UCSD-AML1 (cell line): ENCODE measurements at regions not wholly inside any gene's neighbourhood (a gene's known extent, or its start where the extent isn't known, plus 50 kb on each side); places are given as distances from the start of the nearest gene placed in this dataset.

Experiments used
- DNase-seq: peaks from one replicate; lab custom pipeline; 2025; ENCODE audit not compliant: unreplicated experiment; lab: John Stamatoyannopoulos, UW

DNA sequence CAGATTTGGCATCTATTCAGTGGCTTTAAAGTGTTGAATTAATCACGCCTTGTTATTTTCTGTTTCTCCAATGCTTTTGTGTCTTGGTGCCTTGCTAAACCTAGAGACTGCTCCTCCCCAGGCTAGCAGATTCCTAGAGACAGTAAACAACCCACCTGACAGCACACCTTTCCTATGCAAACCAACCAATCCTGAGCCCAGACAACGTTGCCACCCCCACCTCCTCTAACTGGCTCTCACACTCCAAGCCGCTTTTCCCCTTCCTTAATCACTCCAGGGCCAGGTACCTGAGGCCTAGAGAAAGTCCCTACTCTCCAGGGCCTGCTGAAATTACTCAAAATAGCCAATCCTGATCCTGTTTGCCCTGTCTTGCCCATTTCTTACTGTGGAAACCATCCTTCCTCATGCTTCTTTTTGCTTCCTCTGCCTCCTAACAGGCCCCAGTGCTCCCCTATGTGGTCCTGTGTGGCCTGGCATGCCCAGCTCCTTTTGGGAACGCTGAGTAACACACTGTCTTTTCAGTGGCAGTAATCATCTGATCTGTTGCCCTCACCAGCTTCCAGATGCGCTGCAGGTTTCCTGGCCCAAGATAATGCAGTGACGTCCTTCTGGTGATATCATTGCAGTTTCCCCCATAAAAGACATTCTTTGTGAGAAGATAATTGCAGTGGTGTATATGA, 53.4 kb downstream of the GAS1 start:
- DNase-seq = no peak

DNA sequence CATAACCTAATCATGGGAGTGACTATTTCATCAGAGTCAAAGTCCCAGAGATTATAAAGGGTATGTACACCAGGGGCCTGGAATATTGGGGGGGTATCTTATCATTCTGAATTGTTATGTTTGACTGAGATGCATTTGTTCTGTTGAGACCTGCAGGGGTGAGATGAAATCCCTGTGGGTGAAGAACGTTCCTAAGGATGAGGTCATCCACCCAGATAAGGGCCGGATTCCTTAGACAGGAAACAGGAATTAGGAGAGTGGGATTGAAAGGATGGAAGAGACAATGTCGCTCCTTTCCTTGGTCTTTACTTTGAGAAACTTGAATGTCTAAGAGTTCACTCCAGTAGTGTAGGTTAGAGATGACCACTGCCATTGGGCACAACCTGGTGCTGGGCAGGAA, 54.7 kb downstream of the GAS1 start:
- DNase-seq = no peak

DNA sequence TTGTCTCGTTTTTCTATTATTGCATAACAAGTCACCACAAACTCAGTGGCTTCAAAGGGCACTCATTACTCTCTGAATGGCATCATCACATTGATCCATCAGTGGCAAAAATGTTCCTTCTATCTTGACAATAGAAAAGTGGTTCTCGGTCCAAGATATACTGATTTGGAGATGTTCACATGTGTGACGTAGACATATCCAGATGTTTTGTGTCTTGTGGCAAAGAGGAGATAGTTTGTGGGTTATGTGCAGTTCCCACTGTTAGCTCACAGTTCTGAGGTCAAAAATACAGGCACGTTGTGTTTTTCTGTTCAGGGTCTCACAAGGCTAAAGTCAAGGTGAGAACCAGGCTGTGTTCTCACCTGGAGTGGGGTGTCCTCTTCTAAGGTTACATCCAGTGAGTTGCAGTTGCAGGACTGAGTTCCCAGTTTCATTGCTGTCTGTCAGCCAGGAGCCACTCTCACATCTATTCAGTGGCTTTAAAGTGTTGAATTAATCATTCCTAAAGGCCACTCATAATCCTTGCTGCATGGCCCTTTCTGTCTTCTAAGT, 55.3 kb downstream of the GAS1 start:
- no peak for DNase-seq

DNA sequence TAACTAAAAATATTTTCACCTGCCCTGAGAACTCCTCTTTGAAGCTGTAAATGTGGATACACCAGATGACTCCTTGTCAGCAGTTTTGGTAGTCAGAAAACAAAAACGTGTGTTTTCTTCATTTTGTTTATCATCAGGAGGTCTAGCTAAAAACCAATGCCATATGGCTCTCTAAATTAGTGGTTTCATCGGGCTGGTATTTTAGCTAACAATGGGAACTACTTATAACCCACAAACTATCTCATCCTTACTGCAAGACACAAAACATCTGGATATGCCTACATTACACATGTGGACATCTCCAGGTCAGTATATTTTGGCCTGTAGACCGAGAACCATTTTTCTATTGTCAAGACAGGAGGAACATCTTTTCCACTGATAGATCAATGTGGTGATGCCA, 56.2 kb downstream of the GAS1 start:
- no peak for DNase-seq

DNA sequence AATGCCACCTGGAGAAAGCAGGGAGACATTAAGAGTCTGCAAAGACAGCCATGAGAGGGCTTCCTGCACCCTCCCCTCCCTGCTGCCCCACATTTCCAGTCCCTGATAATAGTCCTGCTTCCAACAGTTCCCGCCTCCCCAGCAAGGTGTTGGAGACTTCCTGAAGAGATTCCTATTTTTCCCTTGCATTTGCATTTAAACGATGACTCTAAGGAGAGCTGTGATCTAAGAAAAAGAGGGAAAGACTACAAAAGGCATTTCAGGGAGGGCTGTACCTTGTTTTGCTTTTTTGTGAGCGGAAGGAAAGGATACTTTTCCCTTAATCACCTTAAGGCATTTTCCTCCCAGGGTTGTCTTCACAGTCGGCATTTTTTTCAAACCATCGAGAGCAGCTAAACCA, 62.1 kb downstream of the GAS1 start:
- no peak for DNase-seq

DNA sequence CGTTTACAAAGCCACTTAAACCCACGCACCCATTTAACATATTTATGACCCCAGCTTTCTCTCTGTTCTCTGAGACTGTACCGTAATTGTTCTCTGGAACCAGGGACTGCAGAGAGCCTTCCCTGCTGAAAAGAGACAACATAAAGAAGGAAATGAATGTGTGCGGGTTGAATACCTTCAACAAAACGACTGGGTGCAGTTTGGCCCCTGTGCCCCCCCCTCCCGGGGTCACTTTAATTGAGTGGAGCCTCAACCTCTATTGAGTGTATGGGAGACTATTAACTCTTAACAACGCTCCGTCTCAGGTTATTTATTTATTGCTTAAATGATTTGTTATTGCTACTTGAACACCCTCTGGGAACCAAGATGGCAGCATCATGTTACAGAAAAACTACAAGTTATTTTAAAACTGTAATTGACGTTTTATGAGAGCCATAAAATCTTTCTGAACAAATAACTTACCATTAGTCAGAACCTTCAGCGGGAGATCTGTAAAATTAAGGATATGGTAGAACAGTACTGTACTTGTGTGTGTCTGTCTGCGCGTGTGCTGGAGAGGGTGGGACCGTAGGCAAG, 70.6 kb downstream of the GAS1 start:
- DNase-seq = no peak

DNA sequence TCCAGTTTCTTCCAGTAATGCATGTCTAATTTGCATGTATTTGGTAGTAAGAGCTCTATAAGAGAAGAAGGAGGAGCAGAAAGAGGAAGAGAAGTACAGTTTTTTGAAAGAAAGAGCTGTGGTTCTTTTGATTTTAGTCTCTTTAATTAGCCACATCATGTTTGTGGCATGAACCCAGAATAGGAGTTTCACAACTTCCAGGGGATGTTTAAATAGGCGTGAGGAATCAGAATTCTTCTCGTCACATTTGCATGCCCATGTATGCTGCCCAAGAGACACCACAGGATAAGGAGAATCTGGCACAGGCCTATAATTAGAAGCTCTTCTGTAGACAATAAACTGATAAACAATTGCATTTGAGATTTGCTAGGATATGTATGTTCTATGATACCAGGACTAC, 78.7 kb downstream of the GAS1 start:
- DNase-seq = no peak

DNA sequence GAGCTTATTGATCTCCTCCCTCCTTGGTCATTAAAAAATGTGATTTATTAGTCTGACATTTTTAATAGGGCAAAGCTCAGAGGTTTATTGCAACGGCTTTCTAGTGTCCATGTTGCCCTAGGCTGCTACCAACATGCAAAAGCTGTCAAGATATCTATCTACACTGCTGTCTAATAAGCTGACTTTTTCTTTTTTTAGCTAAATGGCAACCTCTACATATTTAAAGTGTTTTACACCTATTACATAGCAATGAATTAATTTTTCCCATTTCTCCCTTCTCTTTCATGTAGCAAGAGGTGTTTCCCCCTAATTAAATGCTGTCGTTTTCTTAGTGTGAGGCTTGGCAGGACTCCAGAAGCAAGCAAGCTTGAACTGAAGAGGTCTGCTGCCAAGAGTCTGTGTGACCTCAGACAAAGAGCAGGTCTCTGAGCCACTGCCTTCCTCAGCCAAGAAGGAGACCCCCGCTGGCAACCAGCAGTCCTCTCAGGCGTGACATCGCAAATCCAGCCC, 79.4 kb downstream of the GAS1 start:
- no peak for DNase-seq

DNA sequence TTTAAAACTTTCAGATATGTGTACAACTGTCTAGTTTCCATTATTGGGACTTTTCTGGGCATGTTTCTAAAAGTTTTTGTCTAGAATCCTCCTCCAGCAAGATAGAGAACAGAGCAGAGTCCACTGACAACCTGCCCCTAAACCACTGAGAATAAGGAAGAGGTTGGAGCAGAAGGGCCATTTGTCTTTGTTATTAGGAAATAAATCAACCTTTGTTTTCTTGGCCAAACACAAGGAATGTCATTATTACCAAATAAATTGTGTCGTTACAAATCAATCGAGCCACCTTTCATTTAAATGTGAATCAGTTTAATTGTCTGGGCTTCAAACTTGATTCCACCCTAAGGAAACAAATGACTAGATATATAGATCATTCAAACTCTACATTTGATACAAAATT, 81.4 kb downstream of the GAS1 start:
- no peak for DNase-seq

DNA sequence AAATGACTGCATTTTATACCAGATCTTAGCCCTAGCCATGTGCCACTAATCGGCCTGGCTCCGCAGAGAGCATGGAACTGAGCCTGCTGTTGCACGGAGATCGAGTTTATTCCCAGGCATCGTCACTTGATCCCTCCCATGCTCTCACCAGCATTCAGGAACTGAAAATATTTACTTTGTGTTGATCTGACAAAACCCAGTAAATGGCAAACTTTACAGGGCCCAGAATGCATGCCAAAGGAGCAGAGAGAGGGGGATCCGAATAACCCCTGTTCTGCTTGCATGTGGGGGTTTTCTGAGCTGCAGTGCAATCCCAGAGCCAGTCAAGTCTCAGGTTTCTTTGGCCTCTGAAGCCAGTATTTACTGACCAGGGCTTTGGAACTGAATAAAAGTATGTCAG, 87.3 kb downstream of the GAS1 start:
- DNase-seq = no peak

DNA sequence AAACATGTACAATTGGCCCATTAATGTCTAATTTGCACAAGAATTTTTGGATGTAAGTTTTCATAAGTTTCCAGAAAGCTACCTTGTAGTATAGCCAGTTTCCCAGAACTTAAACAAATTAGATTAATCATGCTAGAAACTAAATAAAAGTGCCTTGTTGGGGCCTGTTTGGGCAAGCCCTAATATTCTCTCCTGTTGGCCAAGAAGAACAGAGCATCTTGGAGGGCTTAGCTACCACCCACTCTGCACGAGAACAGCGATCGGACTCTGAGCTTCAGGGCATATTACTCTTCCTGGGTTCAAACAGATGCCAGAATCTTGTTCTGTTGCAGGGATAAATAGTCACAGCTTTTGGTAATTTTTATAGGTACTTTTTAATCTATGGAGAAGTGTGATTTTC, 88.2 kb downstream of the GAS1 start:
- no peak for DNase-seq

DNA sequence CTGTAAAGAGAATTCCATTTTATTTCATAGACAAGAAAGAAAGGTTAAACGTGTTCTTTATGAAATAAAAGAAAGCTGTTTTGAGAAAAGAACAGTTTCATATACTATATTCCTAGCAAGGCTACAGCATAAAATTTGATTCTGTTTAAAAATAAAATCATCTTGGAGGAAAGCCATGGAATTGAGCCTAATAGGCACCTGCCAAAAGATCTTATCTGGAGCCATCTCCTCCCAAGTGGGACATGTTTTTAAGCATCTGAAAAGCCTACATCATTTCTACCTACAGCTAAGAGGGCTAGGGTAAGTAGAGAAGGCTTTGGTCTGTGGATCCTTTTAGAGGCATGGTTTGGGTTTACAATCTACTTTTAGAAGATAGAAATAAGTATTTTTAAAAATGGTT, 89.3 kb downstream of the GAS1 start:
- DNase-seq = no peak

DNA sequence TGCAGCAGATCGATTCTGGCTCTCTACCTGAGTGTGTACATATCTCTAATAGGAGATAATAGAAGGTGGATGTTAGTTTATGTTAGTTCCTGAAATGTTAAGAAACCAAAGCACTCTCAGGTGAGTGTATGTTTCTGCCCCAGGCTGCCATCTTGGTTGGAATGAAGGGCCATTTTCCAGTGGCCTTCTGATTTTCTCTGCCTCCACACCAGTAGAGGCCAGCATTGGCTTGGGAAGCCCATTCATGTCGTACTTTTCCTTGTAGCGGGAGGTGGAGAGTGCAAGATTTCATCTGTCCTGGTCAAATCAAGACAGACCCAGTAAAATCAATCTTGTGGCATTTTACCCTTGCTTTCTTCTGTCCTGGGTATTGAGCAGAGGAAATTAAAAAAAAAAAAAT, 91.0 kb downstream of the GAS1 start:
- no peak for DNase-seq

DNA sequence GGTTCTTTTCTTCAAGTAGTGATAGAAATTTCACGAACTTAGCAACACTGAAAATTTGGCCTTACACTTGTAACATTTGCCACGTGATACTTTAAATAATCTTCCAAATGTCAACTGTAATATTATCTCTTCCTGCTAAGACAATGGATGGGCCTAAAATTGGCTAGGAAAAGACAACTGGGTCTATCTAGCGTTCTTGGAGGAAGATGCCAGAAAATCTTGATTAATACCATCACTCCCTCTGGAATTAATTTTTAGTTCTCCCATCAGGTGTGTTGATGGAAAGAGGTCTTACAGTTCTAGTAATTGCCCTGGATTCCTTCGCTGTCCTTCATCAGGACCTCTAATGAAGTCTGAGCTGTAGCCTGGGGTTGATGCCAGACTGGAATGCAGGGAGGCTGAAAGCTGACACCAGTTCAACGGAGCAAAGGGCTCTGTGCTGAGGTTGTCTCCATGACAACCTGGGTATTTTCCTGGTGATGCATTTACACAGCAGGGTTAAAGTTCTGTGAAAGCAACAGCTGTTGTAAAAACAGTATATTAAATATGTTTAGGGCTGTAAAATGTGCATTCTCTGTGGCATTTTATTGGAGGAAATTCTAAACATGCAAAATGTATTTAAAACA, 92.3 kb downstream of the GAS1 start:
- DNase-seq = no peak

DNA sequence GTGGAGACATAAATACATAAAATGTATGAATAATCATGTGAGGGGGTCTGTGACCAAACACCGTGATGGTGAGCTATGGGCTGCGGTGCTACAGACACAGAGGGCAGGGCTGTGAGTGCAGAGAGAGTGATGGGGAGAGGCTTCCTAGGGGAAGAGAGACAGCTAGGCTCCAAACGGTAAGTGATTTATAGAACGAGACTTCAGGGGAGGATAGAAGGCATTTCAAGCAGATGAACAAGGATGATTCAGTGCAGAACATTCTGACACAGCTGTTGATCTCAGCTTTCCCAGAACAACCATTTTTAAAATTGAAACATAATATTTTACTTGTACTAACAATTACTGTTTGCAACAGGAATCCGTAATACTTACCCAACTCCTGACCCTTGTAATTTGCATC, 100.7 kb downstream of the GAS1 start:
- DNase-seq = no peak

DNA sequence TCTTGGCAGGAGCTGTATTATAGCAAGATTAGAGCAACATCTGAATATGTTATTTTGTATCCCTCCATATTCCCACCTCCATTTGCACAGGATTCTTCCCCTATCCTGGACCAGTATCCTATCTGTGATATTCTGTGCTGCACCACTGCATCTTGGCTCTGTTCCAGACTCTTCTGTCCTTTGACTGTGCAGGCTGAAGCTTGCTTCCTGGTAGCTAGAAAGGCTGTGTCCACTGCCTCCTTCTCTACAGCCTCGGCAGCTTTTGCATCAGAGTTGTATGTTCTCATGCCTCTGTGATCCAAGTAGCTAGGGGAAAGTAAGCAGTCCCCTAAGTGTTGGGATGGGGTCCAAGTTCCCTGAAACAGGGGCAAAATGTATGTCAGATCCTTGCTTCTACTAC, 104.1 kb downstream of the GAS1 start:
- DNase-seq = no peak

DNA sequence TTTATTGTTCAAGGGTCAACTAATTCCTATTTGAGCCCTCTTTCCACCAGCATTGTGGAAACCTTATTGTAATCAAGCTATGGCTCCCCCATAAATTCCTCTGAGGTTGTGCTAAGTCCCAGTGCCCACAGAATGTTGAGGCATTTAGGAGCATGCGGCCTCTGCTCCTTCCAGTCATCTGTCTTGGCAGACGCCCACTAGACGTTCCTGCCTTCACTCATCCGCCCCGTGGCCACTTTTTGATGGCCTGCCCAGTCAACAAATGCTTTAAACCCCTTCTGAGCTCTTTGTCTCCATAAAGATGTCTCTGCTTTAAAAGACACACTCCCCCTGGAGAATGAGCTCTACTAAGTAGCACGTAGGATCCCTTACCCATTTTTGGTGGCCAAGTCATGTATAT, 104.7 kb downstream of the GAS1 start:
- no peak for DNase-seq

DNA sequence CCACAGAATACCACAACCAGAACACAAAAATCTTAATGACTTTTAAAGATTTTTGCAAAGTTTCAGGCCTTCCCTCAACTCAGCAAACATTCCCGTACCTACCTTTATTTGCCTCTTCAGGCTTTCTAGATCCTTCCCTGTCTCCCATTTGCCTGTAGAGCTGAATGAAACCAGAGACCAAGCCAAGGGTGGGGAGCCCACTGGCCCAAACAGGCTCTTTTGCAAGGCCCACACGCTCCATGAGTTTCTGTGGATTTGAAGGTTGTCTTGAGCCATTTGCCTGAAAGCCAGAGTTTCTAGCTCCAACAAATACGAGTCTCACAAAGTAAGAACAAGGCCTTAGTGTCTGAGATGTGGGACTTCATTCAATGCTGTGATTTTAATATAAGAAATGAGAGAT, 107.8 kb downstream of the GAS1 start:
- no peak for DNase-seq

DNA sequence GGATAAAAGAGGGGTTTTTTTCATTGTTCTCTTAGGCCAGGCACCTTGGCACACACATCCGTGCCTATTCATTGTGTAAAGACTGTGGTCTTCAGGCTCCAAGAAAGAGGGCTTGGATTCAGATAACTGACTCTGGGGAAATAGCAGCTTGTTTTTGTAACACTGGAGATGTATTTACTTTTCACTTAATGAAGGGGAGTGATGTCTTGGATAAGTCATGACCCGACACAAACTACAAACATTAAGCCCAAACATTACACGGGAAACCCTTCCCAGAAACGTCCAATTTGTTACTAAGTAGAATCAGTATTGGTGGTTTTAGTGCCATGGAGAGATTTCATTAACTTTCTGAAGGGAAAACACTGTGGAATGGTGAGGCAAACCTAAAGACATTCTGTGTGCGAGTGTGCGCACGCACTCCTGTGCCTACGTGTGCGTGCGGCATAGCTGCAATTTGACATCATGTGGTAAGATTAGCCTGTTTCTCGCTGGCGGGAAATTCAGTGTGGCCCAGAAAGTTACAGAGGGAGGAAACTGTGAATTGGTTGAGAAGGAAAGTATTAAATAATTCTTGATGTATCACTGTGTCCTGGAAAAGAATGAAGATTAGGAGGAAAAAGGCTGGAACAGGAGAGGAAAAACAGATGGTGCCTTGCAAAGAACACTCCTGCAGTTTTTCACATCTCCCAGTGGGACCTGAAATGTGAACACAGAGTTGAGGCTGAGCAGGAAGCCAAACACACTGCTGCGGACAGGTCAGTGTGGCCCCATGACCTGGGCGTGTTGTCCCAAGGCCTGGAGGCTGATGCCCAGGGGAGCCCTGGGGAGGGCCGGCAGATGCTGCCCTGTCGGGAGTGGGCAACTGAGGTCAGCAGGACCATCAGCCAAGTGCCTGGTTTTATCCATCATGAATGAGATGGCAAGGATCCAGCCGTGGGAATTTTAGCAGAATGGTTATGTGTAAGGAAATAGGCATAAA, 108.5 kb downstream of the GAS1 start:
- no peak for DNase-seq

DNA sequence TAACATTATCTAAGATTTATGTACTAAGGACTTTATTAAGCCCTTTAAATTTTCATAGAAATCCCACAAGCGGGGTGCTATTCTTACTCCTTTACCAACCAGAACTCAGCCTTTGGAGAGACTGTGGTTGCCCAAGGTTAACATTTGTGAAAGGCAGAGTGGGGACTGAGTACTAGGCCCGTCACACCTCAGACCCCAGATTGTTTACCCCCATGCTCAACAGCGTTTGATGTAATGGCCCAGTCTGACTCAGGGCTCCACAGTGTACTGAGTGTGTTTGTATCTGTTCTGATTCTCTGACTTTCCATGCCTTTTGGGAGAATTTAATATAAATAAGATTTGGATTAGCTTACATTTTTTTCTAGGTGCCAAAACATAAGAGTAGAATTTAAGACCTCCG, 110.0 kb downstream of the GAS1 start:
- no peak for DNase-seq

DNA sequence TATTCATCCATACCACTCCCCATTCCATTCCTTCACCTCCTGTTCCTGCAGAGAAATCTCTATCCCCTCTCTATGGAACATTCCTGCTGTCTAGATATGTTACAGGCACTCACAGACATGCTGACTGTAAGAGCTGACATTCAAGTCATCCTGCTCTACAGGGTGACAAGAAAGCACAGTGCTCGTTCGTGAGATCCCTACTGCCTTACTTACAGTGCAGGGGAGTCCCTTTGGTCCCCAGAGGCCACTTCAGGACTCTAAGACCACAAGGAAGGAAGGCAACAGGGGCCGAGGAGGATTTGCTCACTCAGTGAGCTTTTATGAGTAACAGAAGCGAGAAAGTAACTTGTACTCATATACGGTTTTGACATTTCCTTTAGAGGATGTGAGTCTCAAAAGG, 110.5 kb downstream of the GAS1 start:
- DNase-seq = no peak
